Astrocyte (in vitro differentiated cells and primary cell): ENCODE measurements at regions not wholly inside any gene's neighbourhood (a gene's known extent, or its start where the extent isn't known, plus 50 kb on each side); places are given as distances from the start of the nearest gene placed in this dataset.

Source experiments
- EZH2 ChIP-seq: IDR thresholded peaks from 2 replicates; pipeline ENCODE4 v1.6.1; 2012; ENCODE audit warnings: mild to moderate bottlenecking, low read length, inconsistent platforms; ENCODE audit not compliant: insufficient read depth
- TF ChIP-seq, protein P1 (sequence below): IDR thresholded peaks from 2 replicates; pipeline ENCODE4 v1.5.1; 2011; ENCODE audit warnings: low read depth, mild to moderate bottlenecking, inconsistent platforms, low read length, moderate library complexity; ENCODE audit not compliant: insufficient read depth

DNA sequence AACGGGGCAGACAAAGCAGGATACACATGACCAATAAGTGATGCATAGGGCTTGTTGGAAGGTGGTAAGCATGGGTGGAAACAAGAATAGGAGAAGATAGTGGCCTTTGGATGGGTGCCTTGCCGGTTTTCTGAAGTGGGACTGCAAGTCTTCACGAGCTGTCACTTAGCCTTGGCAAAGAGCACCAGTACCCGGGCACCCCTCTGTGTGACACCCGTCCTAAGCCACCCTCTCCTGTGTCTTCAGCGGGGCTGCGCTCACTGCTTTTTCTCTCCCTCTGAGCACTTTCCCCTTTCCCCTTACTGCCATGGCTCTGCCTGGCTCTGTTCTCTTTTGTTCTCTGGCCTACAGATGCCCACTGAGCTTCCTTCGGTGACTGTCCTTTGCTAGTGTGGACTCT lies 399.7 kb upstream of the MKI67 start:
- TF ChIP-seq, protein P1, sequence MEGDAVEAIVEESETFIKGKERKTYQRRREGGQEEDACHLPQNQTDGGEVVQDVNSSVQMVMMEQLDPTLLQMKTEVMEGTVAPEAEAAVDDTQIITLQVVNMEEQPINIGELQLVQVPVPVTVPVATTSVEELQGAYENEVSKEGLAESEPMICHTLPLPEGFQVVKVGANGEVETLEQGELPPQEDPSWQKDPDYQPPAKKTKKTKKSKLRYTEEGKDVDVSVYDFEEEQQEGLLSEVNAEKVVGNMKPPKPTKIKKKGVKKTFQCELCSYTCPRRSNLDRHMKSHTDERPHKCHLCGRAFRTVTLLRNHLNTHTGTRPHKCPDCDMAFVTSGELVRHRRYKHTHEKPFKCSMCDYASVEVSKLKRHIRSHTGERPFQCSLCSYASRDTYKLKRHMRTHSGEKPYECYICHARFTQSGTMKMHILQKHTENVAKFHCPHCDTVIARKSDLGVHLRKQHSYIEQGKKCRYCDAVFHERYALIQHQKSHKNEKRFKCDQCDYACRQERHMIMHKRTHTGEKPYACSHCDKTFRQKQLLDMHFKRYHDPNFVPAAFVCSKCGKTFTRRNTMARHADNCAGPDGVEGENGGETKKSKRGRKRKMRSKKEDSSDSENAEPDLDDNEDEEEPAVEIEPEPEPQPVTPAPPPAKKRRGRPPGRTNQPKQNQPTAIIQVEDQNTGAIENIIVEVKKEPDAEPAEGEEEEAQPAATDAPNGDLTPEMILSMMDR, result no peak
- TF ChIP-seq EZH2, result no peak
